Sigmoid colon (tissue), 4 donors: ENCODE measurements at regions not wholly inside any gene's neighbourhood (a gene's known extent, or its start where the extent isn't known, plus 50 kb on each side); places are given as distances from the start of the nearest gene placed in this dataset.

ENCODE experiments used
- POLR2A ChIP-seq, 2 donors: fragments of 450-650 bp; IDR thresholded peaks; one replicate each; pipeline ENCODE4 v1.6.1; 2016; ENCODE audit warnings: antibody characterized with exemption in 2 of 2, mild to moderate bottlenecking in 2 of 2, moderate library complexity in 2 of 2
- POLR2AphosphoS5 ChIP-seq, 4 donors: sonication (generic); formaldehyde crosslinking; IDR thresholded peaks; one replicate each; pipeline ENCODE4 v1.6.1; 2017; ENCODE audit warnings: antibody characterized with exemption in 4 of 4
- TF ChIP-seq, protein P1 (sequence below), 4 experiments: fragments of 450-650 bp in 3 of 4; fragments of 200-600 bp in 1 of 4; IDR thresholded peaks; one replicate each; pipeline ENCODE4 v1.5.1; 2016 to 2019; ENCODE audit warnings: antibody characterized with exemption in 4 of 4, mild to moderate bottlenecking in 3 of 4, moderate library complexity in 2 of 4

DNA sequence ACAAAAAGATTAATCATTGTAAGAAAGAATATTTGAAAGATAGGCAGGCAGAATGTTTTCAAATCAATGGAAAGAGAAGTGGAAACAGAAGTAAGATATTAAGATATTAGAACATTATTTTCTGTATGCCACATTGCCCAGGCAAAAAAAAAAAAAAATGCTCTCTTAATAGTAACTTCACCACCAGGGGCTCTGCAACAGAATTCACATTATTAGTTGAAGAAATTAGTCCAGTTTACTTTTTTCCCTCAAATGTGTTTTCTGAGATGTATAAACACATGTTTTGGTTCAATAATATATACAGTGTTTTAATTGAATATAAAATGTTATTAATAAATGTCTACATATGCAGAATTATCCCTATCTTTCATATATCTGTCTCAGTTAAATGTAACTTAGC lies 78.0 kb upstream of the ADAD1 start:
- TF ChIP-seq, protein P1, sequence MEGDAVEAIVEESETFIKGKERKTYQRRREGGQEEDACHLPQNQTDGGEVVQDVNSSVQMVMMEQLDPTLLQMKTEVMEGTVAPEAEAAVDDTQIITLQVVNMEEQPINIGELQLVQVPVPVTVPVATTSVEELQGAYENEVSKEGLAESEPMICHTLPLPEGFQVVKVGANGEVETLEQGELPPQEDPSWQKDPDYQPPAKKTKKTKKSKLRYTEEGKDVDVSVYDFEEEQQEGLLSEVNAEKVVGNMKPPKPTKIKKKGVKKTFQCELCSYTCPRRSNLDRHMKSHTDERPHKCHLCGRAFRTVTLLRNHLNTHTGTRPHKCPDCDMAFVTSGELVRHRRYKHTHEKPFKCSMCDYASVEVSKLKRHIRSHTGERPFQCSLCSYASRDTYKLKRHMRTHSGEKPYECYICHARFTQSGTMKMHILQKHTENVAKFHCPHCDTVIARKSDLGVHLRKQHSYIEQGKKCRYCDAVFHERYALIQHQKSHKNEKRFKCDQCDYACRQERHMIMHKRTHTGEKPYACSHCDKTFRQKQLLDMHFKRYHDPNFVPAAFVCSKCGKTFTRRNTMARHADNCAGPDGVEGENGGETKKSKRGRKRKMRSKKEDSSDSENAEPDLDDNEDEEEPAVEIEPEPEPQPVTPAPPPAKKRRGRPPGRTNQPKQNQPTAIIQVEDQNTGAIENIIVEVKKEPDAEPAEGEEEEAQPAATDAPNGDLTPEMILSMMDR (IDR thresholded peaks at IDR 0.05): no peak
- TF ChIP-seq POLR2AphosphoS5 (IDR thresholded peaks at IDR 0.05): no peak
- TF ChIP-seq POLR2A (IDR thresholded peaks at IDR 0.05): no peak
